Caco-2 (cell line): ENCODE measurements at regions not wholly inside any gene's neighbourhood (a gene's known extent, or its start where the extent isn't known, plus 50 kb on each side); places are given as distances from the start of the nearest gene placed in this dataset.

Experiments
- BruUV-seq: library from RNA; stranded (reverse); fragments of 400-500 nt; replicated peaks from 2 replicates; lab custom pipeline; 2021; lab: Mats Ljungman, UMichigan
- CTCF ChIA-PET: fragments of 300-600 bp; sonication (Branson Sonifier 250); formaldehyde crosslinking; loops from one replicate; lab custom pipeline; 2022; ENCODE audit warnings: antibody characterized with exemption; lab: Charles Lee
- POLR2A ChIA-PET: fragments of 300-600 bp; sonication (Branson Sonifier 250); formaldehyde crosslinking; loops from one replicate; lab custom pipeline; 2022; ENCODE audit warnings: antibody characterized with exemption; lab: Charles Lee
- DNase-seq, 2 experiments: peaks; one replicate each; pipeline versions ENCODE4 v3.0.0 to v3.0.0-alpha.2; 2020 to 2022
- H3K27me3 ChIP-seq: replicated peaks from 2 replicates; pipeline ENCODE4 v1.6.0; 2011; ENCODE audit warnings: low read length; ENCODE audit not compliant: control insufficient read depth, insufficient read depth
- H3K36me3 ChIP-seq: 2 replicates; pipeline ENCODE4 v1.5.1; 2011; ENCODE audit warnings: low read length; ENCODE audit not compliant: control insufficient read depth, insufficient read depth
- H3K4me1 ChIP-seq: fragments of 250-450 bp; sonication (Bioruptor Pico); 2 replicates; pipeline ENCODE4 v1.5.1; 2020; ENCODE audit warnings: mild to moderate bottlenecking
- H3K4me3 ChIP-seq: 2 replicates; pipeline ENCODE4 v1.5.1; 2011; ENCODE audit warnings: low read depth, mild to moderate bottlenecking, control low read depth, low read length
- H3K9me3 ChIP-seq: fragments of 250-450 bp; sonication (Bioruptor Pico); 2 replicates; pipeline ENCODE4 v1.5.1; 2020; ENCODE audit warnings: mild to moderate bottlenecking, moderate library complexity
- H3K27ac Mint-ChIP-seq: one replicate; pipeline ENCODE4 v1.8.0; 2022; ENCODE audit warnings: mixed read lengths; ENCODE audit not compliant: unreplicated experiment
- H3K27me3 Mint-ChIP-seq: one replicate; pipeline ENCODE4 v1.8.0; 2022; ENCODE audit warnings: mixed read lengths; ENCODE audit not compliant: insufficient read depth, unreplicated experiment
- H3K36me3 Mint-ChIP-seq: one replicate; pipeline ENCODE4 v1.8.0; 2022; ENCODE audit warnings: mild to moderate bottlenecking, mixed read lengths; ENCODE audit not compliant: insufficient read depth, unreplicated experiment
- H3K4me1 Mint-ChIP-seq: one replicate; pipeline ENCODE4 v1.8.0; 2022; ENCODE audit warnings: low read depth, mixed read lengths; ENCODE audit not compliant: unreplicated experiment
- H3K4me3 Mint-ChIP-seq: one replicate; pipeline ENCODE4 v1.8.0; 2022; ENCODE audit warnings: mild to moderate bottlenecking, moderate library complexity, mixed read lengths; ENCODE audit not compliant: unreplicated experiment
- H3K9me3 Mint-ChIP-seq: one replicate; pipeline ENCODE4 v1.8.0; 2022; ENCODE audit warnings: mixed read lengths; ENCODE audit not compliant: unreplicated experiment
- intact Hi-C: fragments of 100-400 bp; cut with micrococcal nuclease; formaldehyde crosslinking; loops from one replicate; pipeline ENCODE4 v1.10.0; 2022; ENCODE audit not compliant: unreplicated experiment
- TF ChIP-seq, protein P1 (sequence below), 2 experiments: fragments of 200-600 bp in 1 of 2; IDR thresholded peaks; 1 replicate in 1 of 2; 2 replicates in 1 of 2; pipeline versions ENCODE4 v1.5.1 to v1.8.0; 2011 to 2022; ENCODE audit warnings: antibody characterized with exemption in 1 of 2, control low read depth in 1 of 2, inconsistent platforms in 1 of 2, low read depth in 1 of 2, low read length in 1 of 2, mild to moderate bottlenecking in 1 of 2, moderate library complexity in 1 of 2; ENCODE audit not compliant: insufficient read depth in 1 of 2, severe bottlenecking in 1 of 2, unreplicated experiment in 1 of 2

GRCh38 chr2:149986861-149987260, 399.3 kb upstream of the MMADHC start:
- Histone ChIP-seq H3K27me3 (no peaks in the 10 kb centered on the region), H3K4me3 (no peak overlapping the region), H3K36me3 (no peaks in the 10 kb centered on the region; the same call in 1 of the 2 replicates), H3K9me3 (no peaks in the 10 kb centered on the region; the same call in 1 of the 2 replicates), H3K4me1 (peaks cover 30% of the 10 kb centered on the region)
- ChIA-PET POLR2A (no interaction called here), CTCF (no interaction called here)
- no peak for DNase-seq
- no TSS peak for BruUV-seq
- no peak overlapping the region for H3K4me3 Mint-ChIP-seq
- H3K27ac Mint-ChIP-seq = no peak overlapping the region
- H3K36me3 Mint-ChIP-seq = no peaks in the 10 kb centered on the region
- peaks cover 9% of the 10 kb centered on the region for H3K9me3 Mint-ChIP-seq
- no peaks in the 10 kb centered on the region for H3K27me3 Mint-ChIP-seq
- TF ChIP-seq, protein P1, sequence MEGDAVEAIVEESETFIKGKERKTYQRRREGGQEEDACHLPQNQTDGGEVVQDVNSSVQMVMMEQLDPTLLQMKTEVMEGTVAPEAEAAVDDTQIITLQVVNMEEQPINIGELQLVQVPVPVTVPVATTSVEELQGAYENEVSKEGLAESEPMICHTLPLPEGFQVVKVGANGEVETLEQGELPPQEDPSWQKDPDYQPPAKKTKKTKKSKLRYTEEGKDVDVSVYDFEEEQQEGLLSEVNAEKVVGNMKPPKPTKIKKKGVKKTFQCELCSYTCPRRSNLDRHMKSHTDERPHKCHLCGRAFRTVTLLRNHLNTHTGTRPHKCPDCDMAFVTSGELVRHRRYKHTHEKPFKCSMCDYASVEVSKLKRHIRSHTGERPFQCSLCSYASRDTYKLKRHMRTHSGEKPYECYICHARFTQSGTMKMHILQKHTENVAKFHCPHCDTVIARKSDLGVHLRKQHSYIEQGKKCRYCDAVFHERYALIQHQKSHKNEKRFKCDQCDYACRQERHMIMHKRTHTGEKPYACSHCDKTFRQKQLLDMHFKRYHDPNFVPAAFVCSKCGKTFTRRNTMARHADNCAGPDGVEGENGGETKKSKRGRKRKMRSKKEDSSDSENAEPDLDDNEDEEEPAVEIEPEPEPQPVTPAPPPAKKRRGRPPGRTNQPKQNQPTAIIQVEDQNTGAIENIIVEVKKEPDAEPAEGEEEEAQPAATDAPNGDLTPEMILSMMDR (IDR thresholded peaks at IDR 0.05; ENCODE audit: insufficient read depth in 1 of 2, low read depth in 1 of 2, low read length in 1 of 2, severe bottlenecking in 1 of 2, unreplicated experiment in 1 of 2) = no peak
- peaks cover 30% of the 10 kb centered on the region for H3K4me1 Mint-ChIP-seq
- intact Hi-C loops = loop anchor here (5.0 to 10.0 kb wide), 2 partner anchors 255 to 498 kb away; partner anchors contain the start of gene RND3

GRCh38 chr2:149984311-149984710, 396.7 kb upstream of the MMADHC start:
- no peak overlapping the region for H3K4me3 Mint-ChIP-seq
- Histone ChIP-seq H3K4me3 (no peak overlapping the region), H3K27me3 (no peaks in the 10 kb centered on the region), H3K36me3 (no peaks in the 10 kb centered on the region; the same call in 1 of the 2 replicates), H3K9me3 (peaks cover 19% of the 10 kb centered on the region), H3K4me1 (peaks cover 14% of the 10 kb centered on the region)
- DNase-seq = no peak
- no peaks in the 10 kb centered on the region for H3K36me3 Mint-ChIP-seq
- peaks cover 25% of the 10 kb centered on the region for H3K4me1 Mint-ChIP-seq
- peaks cover 26% of the 10 kb centered on the region for H3K9me3 Mint-ChIP-seq
- H3K27me3 Mint-ChIP-seq = no peaks in the 10 kb centered on the region
- intact Hi-C loops = loop anchor here (10.0 kb wide), 1 partner anchor 500 kb away; the partner anchor contains the start of gene RND3
- CTCF ChIA-PET = no interaction called here
- BruUV-seq = no TSS peak
- POLR2A ChIA-PET = no interaction called here
- no peak overlapping the region for H3K27ac Mint-ChIP-seq
- TF ChIP-seq, protein P1 (IDR thresholded peaks at IDR 0.05; ENCODE audit: insufficient read depth in 1 of 2, low read depth in 1 of 2, low read length in 1 of 2, severe bottlenecking in 1 of 2, unreplicated experiment in 1 of 2) = no peak

DNA sequence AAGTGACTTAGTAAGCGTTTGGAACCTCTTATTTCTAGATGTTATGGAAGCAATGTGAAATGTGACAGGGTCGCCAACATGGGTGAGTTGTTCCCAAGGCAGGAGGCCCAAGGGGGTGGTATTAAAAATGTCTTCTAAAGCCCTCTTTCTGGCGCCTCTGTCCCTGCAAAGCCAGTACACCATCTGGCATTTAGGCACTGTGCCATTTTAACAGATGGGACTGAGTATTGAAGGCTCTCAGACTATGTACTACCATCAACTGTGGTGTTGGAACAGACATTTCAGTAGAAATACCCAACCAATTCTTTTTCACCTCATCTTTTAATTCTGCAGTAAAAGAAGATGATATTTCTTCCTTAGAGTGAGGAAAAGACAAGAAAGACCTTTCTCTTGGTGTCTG, 384.5 kb upstream of the MMADHC start:
- H3K4me1 Mint-ChIP-seq = no peaks in the 10 kb centered on the region
- H3K4me3 ChIP-seq = no peak overlapping the region
- no peak for DNase-seq
- H3K27ac Mint-ChIP-seq = no peak overlapping the region
- no peak overlapping the region for H3K4me3 Mint-ChIP-seq
- ChIA-PET POLR2A (no interaction called here), CTCF (no interaction called here)
- no peaks in the 10 kb centered on the region for H3K27me3 Mint-ChIP-seq
- intact Hi-C loops = no loop called here
- no peaks in the 10 kb centered on the region for H3K36me3 ChIP-seq
- no peaks in the 10 kb centered on the region for H3K27me3 ChIP-seq
- peaks cover 20% of the 10 kb centered on the region for H3K9me3 Mint-ChIP-seq
- H3K9me3 ChIP-seq = no peaks in the 10 kb centered on the region
- no peaks in the 10 kb centered on the region for H3K4me1 ChIP-seq
- BruUV-seq = no TSS peak
- H3K36me3 Mint-ChIP-seq = no peaks in the 10 kb centered on the region
- TF ChIP-seq, protein P1 (IDR thresholded peaks at IDR 0.05; ENCODE audit: insufficient read depth in 1 of 2, low read depth in 1 of 2, low read length in 1 of 2, severe bottlenecking in 1 of 2, unreplicated experiment in 1 of 2) = no peak
